Mesendoderm (in vitro differentiated cells): ENCODE measurements at regions not wholly inside any gene's neighbourhood (a gene's known extent, or its start where the extent isn't known, plus 50 kb on each side); places are given as distances from the start of the nearest gene placed in this dataset.

Experiments used
- DNase-seq: peaks from one replicate; pipeline ENCODE4 v3.0.0; 2013
- H2AK5ac ChIP-seq: 2 replicates; pipeline ENCODE4 v1.6.1; 2013; ENCODE audit warnings: low read length, inconsistent platforms
- H2BK120ac ChIP-seq: 2 replicates; pipeline ENCODE4 v1.6.1; 2013; ENCODE audit warnings: low read depth, mild to moderate bottlenecking, low read length, moderate library complexity, mixed read lengths
- H2BK15ac ChIP-seq: replicated peaks from 2 replicates; pipeline ENCODE4 v1.6.1; 2013; ENCODE audit warnings: low read depth, mild to moderate bottlenecking, moderate library complexity
- H2BK5ac ChIP-seq: 2 replicates; pipeline ENCODE4 v1.6.1; 2013; ENCODE audit warnings: low read length, inconsistent platforms
- H3K18ac ChIP-seq: 2 replicates; pipeline ENCODE4 v1.6.1; 2013; ENCODE audit warnings: mild to moderate bottlenecking, low read length, mixed read lengths
- H3K23ac ChIP-seq: one replicate; pipeline ENCODE4 v1.6.1; 2013; ENCODE audit warnings: low read length
- H3K27ac ChIP-seq: 2 replicates; pipeline ENCODE4 v1.5.1; 2013; ENCODE audit warnings: low read depth, mild to moderate bottlenecking, inconsistent platforms, low read length, moderate library complexity
- H3K27me3 ChIP-seq: 2 replicates; pipeline ENCODE4 v1.6.1; 2013; ENCODE audit warnings: low read length, control low read depth, mild to moderate bottlenecking, inconsistent platforms; ENCODE audit not compliant: insufficient read depth, poor library complexity
- H3K36me3 ChIP-seq: 2 replicates; pipeline ENCODE4 v1.6.1; 2013; ENCODE audit warnings: low read length, inconsistent platforms; ENCODE audit not compliant: control insufficient read depth, insufficient read depth
- H3K4ac ChIP-seq: one replicate; pipeline ENCODE4 v1.6.1; 2013; ENCODE audit warnings: low read depth, mild to moderate bottlenecking, low read length, moderate library complexity
- H3K4me1 ChIP-seq: 2 replicates; pipeline ENCODE4 v1.6.1; 2013; ENCODE audit warnings: low read depth, low read length, inconsistent platforms; ENCODE audit not compliant: control insufficient read depth
- H3K4me2 ChIP-seq: 2 replicates; pipeline ENCODE4 v1.6.1; 2013; ENCODE audit warnings: low read length
- H3K4me3 ChIP-seq: 2 replicates; pipeline ENCODE4 v1.5.1; 2013; ENCODE audit warnings: mild to moderate bottlenecking, low read length
- H3K56ac ChIP-seq: one replicate; pipeline ENCODE4 v1.6.1; 2013; ENCODE audit warnings: low read length
- H3K79me1 ChIP-seq: 2 replicates; pipeline ENCODE4 v1.6.1; 2013; ENCODE audit warnings: low read length, inconsistent platforms
- H3K79me2 ChIP-seq: 2 replicates; pipeline ENCODE4 v1.6.1; 2013; ENCODE audit warnings: mild to moderate bottlenecking, low read length; ENCODE audit not compliant: control insufficient read depth, insufficient read depth
- H3K9ac ChIP-seq: 2 replicates; pipeline ENCODE4 v1.6.1; 2013; ENCODE audit warnings: low read length, inconsistent platforms
- H4K5ac ChIP-seq: one replicate; pipeline ENCODE4 v1.6.1; 2013; ENCODE audit warnings: low read length
- H4K8ac ChIP-seq: one replicate; pipeline ENCODE4 v1.6.1; 2013; ENCODE audit warnings: low read depth, mild to moderate bottlenecking, control low read depth, low read length, moderate library complexity
- WGBS: extraction: QIAGEN DNeasy Blood & Tissue Kit; methylation state at CpG from one replicate; pipeline ENCODE4 v1.1.7; 2013; ENCODE audit warnings: low lambda C conversion rate, missing lambda C conversion rate; ENCODE audit not compliant: insufficient coverage; ENCODE audit errors: extremely low coverage; 5-methylcytosine and 5-hydroxymethylcytosine counted together

GRCh38 chr4:32488690-32489089, 1768.5 kb downstream of the PCDH7 start:
- H3K18ac ChIP-seq: no peak overlapping the region
- no peak overlapping the region for H3K23ac ChIP-seq
- H3K27ac ChIP-seq: no peak overlapping the region
- no peak overlapping the region for H4K5ac ChIP-seq
- H3K4me2 ChIP-seq: no peak overlapping the region
- no peak overlapping the region for H3K56ac ChIP-seq
- no peak for DNase-seq
- no CpG with 5 or more reads among the region's 1 CpG for WGBS
- H3K79me2 ChIP-seq: no peaks in the 10 kb centered on the region
- H3K4me1 ChIP-seq: no peaks in the 10 kb centered on the region
- no peaks in the 10 kb centered on the region for H3K36me3 ChIP-seq
- H3K9ac ChIP-seq: no peak overlapping the region
- no peak overlapping the region for H2BK15ac ChIP-seq
- no peak overlapping the region for H2BK120ac ChIP-seq
- no peaks in the 10 kb centered on the region for H3K27me3 ChIP-seq
- no peak overlapping the region for H3K4me3 ChIP-seq
- no peak overlapping the region for H2AK5ac ChIP-seq
- H3K4ac ChIP-seq: no peak overlapping the region
- no peak overlapping the region for H4K8ac ChIP-seq
- no peaks in the 10 kb centered on the region for H3K79me1 ChIP-seq
- H2BK5ac ChIP-seq: no peak overlapping the region

- no CpG with 5 or more reads among the region's 5 CpGs for WGBS
- Histone ChIP-seq H3K4me3 (no peak overlapping the region), H2AK5ac (no peak overlapping the region)
These were observed 1779.0 kb downstream of the PCDH7 start for GRCh38 chr4:32499171-32499570.

GRCh38 chr4:32503241-32503640, 1783.1 kb downstream of the PCDH7 start:
- no peaks in the 10 kb centered on the region for H3K79me1 ChIP-seq
- H4K8ac ChIP-seq: no peak overlapping the region
- no peak overlapping the region for H2BK5ac ChIP-seq
- WGBS: no CpG with 5 or more reads among the region's 3 CpGs
- H3K4ac ChIP-seq: no peak overlapping the region
- H2BK120ac ChIP-seq: no peak overlapping the region
- H2AK5ac ChIP-seq: no peak overlapping the region
- no peaks in the 10 kb centered on the region for H3K79me2 ChIP-seq
- H3K18ac ChIP-seq: no peak overlapping the region
- H3K9ac ChIP-seq: no peak overlapping the region
- H3K23ac ChIP-seq: no peak overlapping the region
- H3K56ac ChIP-seq: no peak overlapping the region
- H3K36me3 ChIP-seq: no peaks in the 10 kb centered on the region
- no peak overlapping the region for H3K4me3 ChIP-seq
- H3K27ac ChIP-seq: no peak overlapping the region
- DNase-seq: no peak
- no peak overlapping the region for H4K5ac ChIP-seq
- peaks cover 2% of the 10 kb centered on the region for H3K27me3 ChIP-seq
- no peaks in the 10 kb centered on the region for H3K4me1 ChIP-seq
- no peak overlapping the region for H2BK15ac ChIP-seq
- no peak overlapping the region for H3K4me2 ChIP-seq

More at GRCh38 chr4:32499171-32499570, 1779.0 kb downstream of the PCDH7 start:
- no peak overlapping the region for H4K5ac ChIP-seq
- no peak for DNase-seq
- H3K79me1 ChIP-seq: no peaks in the 10 kb centered on the region
- H3K18ac ChIP-seq: no peak overlapping the region
- no peak overlapping the region for H3K9ac ChIP-seq
- no peak overlapping the region for H2BK120ac ChIP-seq
- H3K36me3 ChIP-seq: no peaks in the 10 kb centered on the region
- H3K27ac ChIP-seq: no peak overlapping the region
- no peaks in the 10 kb centered on the region for H3K79me2 ChIP-seq
- peaks cover 2% of the 10 kb centered on the region for H3K27me3 ChIP-seq
- H2BK5ac ChIP-seq: no peak overlapping the region
- H4K8ac ChIP-seq: no peak overlapping the region
- no peak overlapping the region for H2BK15ac ChIP-seq
- no peak overlapping the region for H3K4me2 ChIP-seq
- H3K4ac ChIP-seq: no peak overlapping the region
- H3K56ac ChIP-seq: no peak overlapping the region
- no peaks in the 10 kb centered on the region for H3K4me1 ChIP-seq
- H3K23ac ChIP-seq: no peak overlapping the region

- H3K27me3 ChIP-seq: no peaks in the 10 kb centered on the region
- H3K56ac ChIP-seq: no peak overlapping the region
- no peak overlapping the region for H2BK15ac ChIP-seq
- H3K79me2 ChIP-seq: no peaks in the 10 kb centered on the region
- no peak overlapping the region for H4K5ac ChIP-seq
- H3K9ac ChIP-seq: no peak overlapping the region
- H4K8ac ChIP-seq: no peak overlapping the region
- no peak for DNase-seq
- no peak overlapping the region for H3K23ac ChIP-seq
- no peak overlapping the region for H2AK5ac ChIP-seq
- no peak overlapping the region for H3K27ac ChIP-seq
- H2BK120ac ChIP-seq: no peak overlapping the region
- H3K4ac ChIP-seq: no peak overlapping the region
- H3K4me2 ChIP-seq: no peak overlapping the region
- H3K4me1 ChIP-seq: no peaks in the 10 kb centered on the region
- H3K79me1 ChIP-seq: no peaks in the 10 kb centered on the region
- no peaks in the 10 kb centered on the region for H3K36me3 ChIP-seq
- no CpG with 5 or more reads among the region's 2 CpGs for WGBS
- H2BK5ac ChIP-seq: no peak overlapping the region
- no peak overlapping the region for H3K4me3 ChIP-seq
- H3K18ac ChIP-seq: no peak overlapping the region
These were observed 1785.9 kb downstream of the PCDH7 start for GRCh38 chr4:32506067-32506466.

- Histone ChIP-seq H3K4me2 (no peak overlapping the region), H2BK120ac (no peak overlapping the region), H3K79me1 (no peaks in the 10 kb centered on the region), H3K23ac (no peak overlapping the region), H3K9ac (no peak overlapping the region), H3K18ac (no peak overlapping the region), H3K4me3 (no peak overlapping the region), H3K4me1 (no peaks in the 10 kb centered on the region), H2BK15ac (no peak overlapping the region), H3K36me3 (no peaks in the 10 kb centered on the region), H2BK5ac (no peak overlapping the region), H3K56ac (no peak overlapping the region), H4K5ac (no peak overlapping the region), H3K27ac (no peak overlapping the region), H3K79me2 (no peaks in the 10 kb centered on the region), H4K8ac (no peak overlapping the region), H2AK5ac (no peak overlapping the region), H3K27me3 (no peaks in the 10 kb centered on the region), H3K4ac (no peak overlapping the region)
- WGBS: no CpG with 5 or more reads among the region's 6 CpGs
- DNase-seq: no peak
These were observed 1798.9 kb downstream of the PCDH7 start for GRCh38 chr4:32519060-32519459.

- Histone ChIP-seq H3K27ac (no peak overlapping the region), H4K8ac (no peak overlapping the region), H3K4me1 (no peaks in the 10 kb centered on the region), H3K4me3 (no peak overlapping the region), H3K56ac (no peak overlapping the region), H2BK120ac (no peak overlapping the region), H3K79me2 (no peaks in the 10 kb centered on the region), H4K5ac (no peak overlapping the region), H3K9ac (no peak overlapping the region), H3K27me3 (no peaks in the 10 kb centered on the region), H2AK5ac (no peak overlapping the region), H3K36me3 (no peaks in the 10 kb centered on the region), H3K79me1 (no peaks in the 10 kb centered on the region), H2BK5ac (no peak overlapping the region), H3K4ac (no peak overlapping the region), H2BK15ac (no peak overlapping the region), H3K4me2 (no peak overlapping the region), H3K18ac (no peak overlapping the region), H3K23ac (no peak overlapping the region)
- no peak for DNase-seq
These were observed 1805.3 kb downstream of the PCDH7 start for GRCh38 chr4:32525420-32525819.
